AG04449 (cell line): ENCODE measurements at regions not wholly inside any gene's neighbourhood (a gene's known extent, or its start where the extent isn't known, plus 50 kb on each side); places are given as distances from the start of the nearest gene placed in this dataset.

Experiments
- CTCF ChIA-PET: fragments of 350-600 bp; formaldehyde crosslinking; extraction: SDS; loops from one replicate; lab custom pipeline; 2021; ENCODE audit warnings: antibody characterized with exemption; lab: Yijun Ruan, JAX
- POLR2A ChIA-PET: fragments of 400-600, 350-600 bp; formaldehyde crosslinking; extraction: SDS; loops from one replicate; lab custom pipeline; 2020; ENCODE audit warnings: antibody characterized with exemption, inconsistent platforms; lab: Yijun Ruan, JAX
- DNase-seq: peaks from one replicate; pipeline ENCODE4 v3.0.0-alpha.2; 2010; ENCODE audit warnings: low read depth, low spot score
- H3K4me3 ChIP-seq: 2 replicates; pipeline ENCODE4 v1.5.1; 2011; ENCODE audit warnings: low read depth, mild to moderate bottlenecking, control low read depth, low read length
- TF ChIP-seq, protein P1 (sequence below): IDR thresholded peaks from one replicate; pipeline ENCODE4 v1.5.1; 2011; ENCODE audit warnings: mild to moderate bottlenecking, moderate library complexity, low read length, control low read depth, inconsistent platforms; ENCODE audit not compliant: insufficient read depth; ENCODE audit errors: missing control alignments

DNA sequence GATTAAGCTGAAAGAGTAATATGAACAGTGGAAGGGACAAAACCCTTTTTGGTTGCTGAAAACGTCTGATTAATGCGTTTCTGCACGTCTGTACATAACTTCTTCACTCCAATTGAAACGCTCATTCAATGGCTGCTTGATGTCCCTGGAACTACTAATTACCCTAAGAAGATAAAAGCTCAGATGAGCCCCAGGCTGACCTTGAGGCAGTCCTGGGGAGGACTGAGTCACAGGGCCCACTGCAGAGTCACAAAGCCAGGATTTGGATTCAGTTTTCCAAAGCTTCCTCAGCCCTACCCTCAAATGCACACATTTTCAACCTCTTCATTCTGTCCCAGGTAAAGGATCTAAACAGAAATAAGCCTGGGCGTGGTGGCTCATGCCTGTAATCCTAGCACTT lies 75.0 kb upstream of the FLT1 start:
- POLR2A ChIA-PET = interaction anchor here (1.3 kb wide), 1 partner anchor 38 kb away, joined by 3 read pairs; no protein-coding TSS in a partner anchor
- CTCF ChIA-PET = interaction anchor here (1.5 kb wide), 1 partner anchor 21 kb away, joined by 4 read pairs; no protein-coding TSS in a partner anchor
- no peak for DNase-seq
- TF ChIP-seq, protein P1, sequence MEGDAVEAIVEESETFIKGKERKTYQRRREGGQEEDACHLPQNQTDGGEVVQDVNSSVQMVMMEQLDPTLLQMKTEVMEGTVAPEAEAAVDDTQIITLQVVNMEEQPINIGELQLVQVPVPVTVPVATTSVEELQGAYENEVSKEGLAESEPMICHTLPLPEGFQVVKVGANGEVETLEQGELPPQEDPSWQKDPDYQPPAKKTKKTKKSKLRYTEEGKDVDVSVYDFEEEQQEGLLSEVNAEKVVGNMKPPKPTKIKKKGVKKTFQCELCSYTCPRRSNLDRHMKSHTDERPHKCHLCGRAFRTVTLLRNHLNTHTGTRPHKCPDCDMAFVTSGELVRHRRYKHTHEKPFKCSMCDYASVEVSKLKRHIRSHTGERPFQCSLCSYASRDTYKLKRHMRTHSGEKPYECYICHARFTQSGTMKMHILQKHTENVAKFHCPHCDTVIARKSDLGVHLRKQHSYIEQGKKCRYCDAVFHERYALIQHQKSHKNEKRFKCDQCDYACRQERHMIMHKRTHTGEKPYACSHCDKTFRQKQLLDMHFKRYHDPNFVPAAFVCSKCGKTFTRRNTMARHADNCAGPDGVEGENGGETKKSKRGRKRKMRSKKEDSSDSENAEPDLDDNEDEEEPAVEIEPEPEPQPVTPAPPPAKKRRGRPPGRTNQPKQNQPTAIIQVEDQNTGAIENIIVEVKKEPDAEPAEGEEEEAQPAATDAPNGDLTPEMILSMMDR = no peak
- H3K4me3 ChIP-seq = no peak overlapping the region

DNA sequence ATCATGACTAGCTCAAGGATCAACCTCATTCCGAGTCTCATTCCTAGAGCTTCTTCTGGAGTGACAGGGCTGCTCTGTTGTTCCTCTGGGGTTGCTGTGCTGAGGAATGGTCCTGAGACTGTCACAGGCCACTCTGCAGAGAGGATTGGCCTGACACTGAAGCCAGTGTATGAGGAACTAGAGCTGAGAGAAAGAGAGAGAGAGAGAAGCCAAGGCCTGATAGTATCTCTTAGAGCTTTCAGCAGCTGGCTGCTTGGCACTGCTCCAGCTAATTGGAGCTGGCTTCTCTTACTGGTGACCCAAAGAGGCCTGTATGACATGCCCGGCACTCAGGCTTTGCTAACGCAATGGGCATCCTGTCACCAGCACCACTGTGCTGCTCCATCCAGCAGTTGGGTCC lies 73.4 kb upstream of the FLT1 start:
- ChIA-PET POLR2A (no interaction called here), CTCF (interaction anchor here (0.8 kb wide), 1 partner anchor 38 kb away, joined by 3 read pairs; no protein-coding TSS in a partner anchor)
- DNase-seq = no peak
- TF ChIP-seq, protein P1 = no peak
- no peak overlapping the region for H3K4me3 ChIP-seq

DNA sequence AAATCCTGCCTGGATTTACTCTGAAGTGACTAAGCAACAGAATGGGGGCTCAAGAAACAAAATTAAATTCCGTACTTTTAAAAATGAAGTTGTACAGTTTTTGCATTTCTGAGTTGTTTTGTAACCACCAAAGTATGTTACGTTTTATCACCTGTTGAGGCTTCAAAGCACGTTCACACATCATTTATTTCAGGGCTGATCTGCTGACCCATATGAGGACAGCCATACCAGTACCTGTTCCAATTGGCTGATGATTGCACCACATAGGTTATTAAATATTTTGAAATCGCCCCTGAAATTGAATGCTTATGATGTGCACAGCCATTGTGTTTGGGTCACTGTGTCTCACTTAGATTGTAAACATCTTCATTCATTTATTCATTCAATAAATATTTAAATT lies 72.0 kb upstream of the FLT1 start:
- H3K4me3 ChIP-seq = no peak overlapping the region
- TF ChIP-seq, protein P1 = no peak
- POLR2A ChIA-PET = no interaction called here
- CTCF ChIA-PET = no interaction called here
- no peak for DNase-seq

DNA sequence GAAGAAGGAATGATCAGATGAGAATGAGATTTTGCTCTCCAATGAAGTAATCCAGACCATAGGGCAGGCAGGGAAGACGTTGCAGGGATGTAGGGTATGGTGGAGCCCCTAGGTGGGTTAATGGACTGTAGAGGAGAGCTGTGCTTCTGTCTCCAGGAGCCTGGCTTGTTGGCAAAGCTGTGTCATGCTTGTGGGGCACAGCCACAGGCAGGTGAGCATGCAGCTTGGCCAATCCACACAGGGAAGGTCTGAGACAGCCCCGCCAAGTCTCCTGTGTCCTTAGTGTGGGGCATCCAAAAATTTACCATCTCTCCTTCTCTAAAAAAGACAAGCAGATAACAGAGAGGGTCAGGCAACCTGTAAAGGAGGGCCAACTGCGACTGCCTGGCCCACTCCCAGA lies 71.4 kb upstream of the FLT1 start:
- no peak overlapping the region for H3K4me3 ChIP-seq
- CTCF ChIA-PET = no interaction called here
- POLR2A ChIA-PET = no interaction called here
- no peak for DNase-seq
- TF ChIP-seq, protein P1 = no peak

DNA sequence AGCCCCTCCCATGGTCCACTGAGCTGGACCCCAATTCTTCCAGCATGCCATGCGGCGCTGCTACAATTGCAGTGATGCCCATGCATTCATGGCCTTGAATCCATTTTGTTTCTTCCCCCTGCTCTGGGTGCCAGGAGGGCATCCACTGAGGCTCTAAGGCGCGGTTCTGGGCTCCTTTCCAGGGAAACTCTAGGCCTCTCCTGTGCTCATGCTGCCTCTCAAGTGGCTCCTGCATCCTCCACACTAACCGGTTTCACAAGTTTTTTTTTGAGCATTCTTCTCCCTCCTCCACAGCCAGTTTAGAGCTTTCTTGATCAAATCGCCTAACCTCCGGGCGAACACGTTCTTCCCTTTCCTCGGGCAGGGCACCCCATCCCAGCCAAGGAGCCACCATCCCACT lies 69.1 kb upstream of the FLT1 start:
- ChIA-PET POLR2A (no interaction called here), CTCF (no interaction called here)
- H3K4me3 ChIP-seq = no peak overlapping the region
- TF ChIP-seq, protein P1 = no peak
- DNase-seq = no peak

DNA sequence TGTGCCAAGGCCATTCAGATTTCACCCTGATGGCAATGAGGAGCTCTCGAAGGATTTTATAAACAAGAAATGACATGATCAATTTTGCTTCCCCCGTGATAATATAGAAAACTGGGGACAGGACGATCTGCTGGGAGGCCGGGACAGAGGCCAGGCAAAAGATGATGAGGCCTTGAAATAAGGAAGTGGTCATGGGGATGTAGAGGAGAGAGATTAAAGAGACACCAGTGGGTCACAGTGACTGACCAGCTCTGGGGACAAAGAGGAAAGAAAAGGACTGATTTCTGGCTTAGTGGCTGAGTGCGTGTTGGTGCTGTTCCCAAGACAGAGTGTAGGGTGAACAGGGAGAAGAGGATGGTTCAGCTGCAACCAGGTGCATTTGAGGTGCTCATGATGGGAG lies 68.7 kb upstream of the FLT1 start:
- TF ChIP-seq, protein P1 = no peak
- no peak overlapping the region for H3K4me3 ChIP-seq
- POLR2A ChIA-PET = no interaction called here
- DNase-seq = no peak
- CTCF ChIA-PET = no interaction called here
